Fibroblast of peridontal ligament (primary cell): ENCODE measurements at regions not wholly inside any gene's neighbourhood (a gene's known extent, or its start where the extent isn't known, plus 50 kb on each side); places are given as distances from the start of the nearest gene placed in this dataset.

Experiments
- DNase-seq: peaks from one replicate; pipeline ENCODE4 v3.0.0-alpha.2; 2010; ENCODE audit errors: extremely low read depth

GRCh38 chr2:226050822-226051221 lies 651.3 kb downstream of the NYAP2 start:
- no peak for DNase-seq

DNA sequence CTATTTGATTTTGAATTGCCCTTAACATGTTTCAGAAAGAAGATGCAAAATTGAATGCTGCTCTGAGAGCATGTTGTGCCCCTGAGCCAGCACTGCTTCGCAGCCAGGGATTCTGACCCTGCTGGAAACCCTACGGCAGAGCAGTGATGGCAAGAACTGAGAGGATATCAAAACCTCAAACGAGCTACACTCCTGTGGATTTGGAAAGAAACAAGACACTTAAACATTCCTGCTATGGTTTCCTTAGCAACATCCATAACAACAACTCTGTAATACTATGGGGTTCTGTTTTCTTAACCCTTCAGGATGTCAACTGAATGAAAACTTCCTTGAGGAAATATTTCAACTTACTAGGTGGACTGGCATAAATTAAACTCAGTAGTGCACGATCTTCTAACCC lies 649.1 kb downstream of the NYAP2 start:
- peak; percentile 91 for DNase-seq

GRCh38 chr2:226045080-226045479 lies 645.6 kb downstream of the NYAP2 start:
- DNase-seq, result no peak

DNA sequence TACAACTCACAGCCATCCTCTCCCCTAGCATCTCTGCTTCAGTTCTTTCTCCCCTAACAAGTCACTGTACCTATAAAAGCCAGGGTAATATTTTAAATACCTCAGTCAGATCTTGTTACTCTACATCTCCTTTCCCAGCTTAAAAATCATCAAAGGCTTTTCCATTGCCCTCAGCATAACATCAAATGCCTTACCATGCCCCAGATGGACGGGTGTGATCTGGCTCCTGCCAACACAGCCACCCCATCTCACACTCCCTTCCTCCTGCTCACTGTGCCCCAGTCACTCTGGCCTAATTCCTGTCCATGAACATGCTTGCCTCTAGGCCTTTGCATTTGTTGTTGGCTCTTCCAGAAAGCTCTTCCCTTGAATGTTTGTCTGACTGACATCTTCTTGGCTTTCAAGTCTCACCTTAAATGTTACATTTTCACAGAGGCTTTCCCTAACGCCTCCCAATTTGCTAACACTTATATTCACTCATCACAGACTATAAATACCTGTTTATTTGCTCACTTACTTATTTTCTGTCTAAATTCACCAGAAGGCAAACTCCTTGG lies 640.9 kb downstream of the NYAP2 start:
- no peak for DNase-seq

- DNase-seq, result no peak
Measured at GRCh38 chr2:226037526-226037925, 638.0 kb downstream of the NYAP2 start.

GRCh38 chr2:226031647-226032501 lies 632.4 kb downstream of the NYAP2 start:
- DNase-seq, result peak; percentile 42

DNA sequence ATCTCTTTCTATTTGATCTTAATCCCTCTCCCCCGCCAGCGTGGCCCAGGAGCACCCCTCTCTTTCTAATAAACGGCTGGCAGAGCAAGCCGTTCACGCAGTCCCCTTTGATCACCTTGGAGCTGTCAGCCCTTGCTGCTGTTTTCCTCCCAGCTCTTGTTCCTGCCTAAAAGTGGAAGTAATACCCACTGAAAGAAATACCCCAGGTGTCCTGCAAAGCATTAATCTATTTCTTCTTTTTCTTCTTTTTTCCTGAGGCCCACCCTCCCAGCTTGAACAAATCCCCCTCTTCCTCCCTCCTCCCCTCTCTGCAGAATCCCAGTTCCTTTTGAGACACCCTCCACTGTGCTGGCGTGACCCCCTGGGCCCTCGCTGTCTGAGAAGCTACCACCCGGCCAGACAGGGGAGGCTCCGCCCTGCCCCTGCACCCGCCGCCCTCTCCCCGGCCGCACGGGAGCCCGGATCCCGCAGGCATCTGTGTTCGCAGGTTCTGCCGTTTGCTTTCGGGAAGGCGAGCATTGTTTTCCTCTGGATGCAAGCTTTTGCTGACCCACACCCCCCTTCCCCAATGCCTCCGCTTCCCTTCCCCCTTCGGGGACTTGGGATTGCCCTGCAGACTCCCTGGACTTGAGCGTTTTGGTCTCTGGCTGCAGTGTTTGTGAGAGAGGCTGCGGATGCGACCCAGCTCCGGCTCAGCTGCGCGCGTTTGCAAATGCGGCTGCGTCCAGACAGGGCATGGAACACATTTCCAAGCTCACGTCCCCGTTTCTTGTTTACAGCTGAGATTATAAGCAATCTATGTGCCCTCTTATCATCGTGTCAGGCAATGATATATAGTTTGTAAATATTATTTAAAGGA lies 631.5 kb downstream of the NYAP2 start:
- DNase-seq, result peak; percentile 67

DNA sequence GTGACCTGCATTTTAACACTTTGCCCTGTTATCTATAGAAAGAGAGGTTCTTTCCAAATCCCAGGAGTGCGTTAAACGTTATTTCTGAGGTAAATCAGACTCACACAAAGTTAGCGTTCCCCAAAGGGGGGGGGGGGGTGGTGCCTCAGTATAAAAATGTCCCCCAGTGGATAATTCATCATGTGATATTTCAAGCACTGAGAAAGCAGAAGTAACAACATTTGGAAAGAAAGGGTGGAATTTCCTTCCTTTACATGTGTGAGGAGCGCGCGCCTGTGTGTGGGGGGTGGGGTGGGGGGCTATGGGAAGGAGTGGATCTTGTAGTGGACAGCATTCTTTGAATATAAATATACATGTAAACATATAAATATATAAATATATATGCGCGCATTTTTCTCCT lies 630.9 kb downstream of the NYAP2 start:
- no peak for DNase-seq

DNA sequence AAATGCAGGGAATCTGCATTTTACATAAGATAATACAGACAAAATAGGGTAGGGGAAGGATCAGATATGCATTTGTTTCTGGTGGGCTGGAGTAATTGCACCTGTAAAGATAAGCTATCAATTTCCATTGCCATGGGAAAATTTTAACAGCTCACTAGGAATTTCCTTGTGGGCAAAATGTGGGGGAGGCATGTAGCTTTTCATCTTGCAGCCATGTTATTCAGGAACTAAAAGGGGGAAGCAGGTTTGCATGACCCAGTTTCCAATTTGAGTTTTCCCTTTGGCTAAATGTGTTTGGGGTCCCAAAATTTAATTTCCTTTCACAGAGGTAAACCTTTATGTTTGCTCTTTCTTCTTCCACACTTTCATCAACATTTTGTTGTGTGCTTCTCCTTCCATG lies 624.4 kb downstream of the NYAP2 start:
- no peak for DNase-seq

DNA sequence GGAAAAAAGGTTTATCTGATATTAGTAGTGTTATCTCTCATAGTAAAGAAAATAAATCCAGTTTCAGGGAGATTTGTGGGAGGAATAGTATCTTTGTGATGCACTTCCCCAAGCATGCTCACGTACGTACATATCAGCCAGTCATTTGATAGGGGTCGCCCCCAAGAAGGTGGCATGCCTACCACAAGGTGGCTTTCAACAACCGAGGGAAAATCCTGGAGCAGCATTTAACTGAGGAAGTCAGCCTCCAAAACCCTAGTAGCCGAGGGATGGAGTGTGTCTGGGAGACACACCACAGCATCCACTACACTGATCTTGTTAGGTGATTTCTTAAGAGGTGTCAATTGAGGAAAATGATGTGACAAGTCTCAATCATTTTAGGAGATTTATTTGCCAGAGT lies 623.9 kb downstream of the NYAP2 start:
- DNase-seq, result no peak

DNA sequence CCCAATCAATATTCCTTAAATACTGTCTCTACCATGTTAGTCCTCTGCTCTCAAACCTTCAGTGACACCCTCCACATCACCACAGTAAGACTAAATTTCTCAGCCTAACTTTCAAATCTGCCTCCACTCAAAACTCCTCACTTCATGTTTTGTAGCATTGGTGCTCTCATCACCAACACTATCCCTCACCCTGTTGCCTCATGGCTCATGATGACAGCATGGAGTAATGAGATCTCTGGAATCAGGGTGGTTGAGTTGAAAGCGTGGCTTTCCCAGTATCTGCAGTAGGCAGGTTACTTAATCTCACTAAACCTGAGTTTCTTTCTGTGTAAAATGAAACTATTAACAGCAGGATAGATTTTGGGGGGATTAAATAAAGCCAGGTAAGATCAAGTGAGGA lies 621.4 kb downstream of the NYAP2 start:
- DNase-seq, result no peak

DNA sequence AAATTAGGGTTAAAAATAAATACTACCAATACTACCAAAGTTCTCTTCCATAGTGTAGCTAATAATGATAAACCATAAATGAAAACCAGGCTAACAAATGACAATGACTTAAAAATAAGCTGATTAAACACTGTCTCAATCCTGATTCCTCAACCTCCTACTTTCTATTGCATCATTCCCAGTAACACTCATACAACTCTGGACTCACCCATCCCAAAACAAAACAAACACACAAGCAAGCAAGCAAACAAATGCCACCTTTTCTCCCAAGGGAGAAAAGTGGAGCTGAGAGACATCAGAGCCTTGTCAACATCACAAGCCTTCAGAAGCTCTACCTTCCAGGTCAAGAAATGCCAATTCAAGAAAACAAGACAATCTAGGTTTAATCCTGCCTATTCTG lies 620.7 kb downstream of the NYAP2 start:
- no peak for DNase-seq

- DNase-seq, result no peak
Measured at GRCh38 chr2:226018641-226019040, 619.1 kb downstream of the NYAP2 start.

- DNase-seq, result no peak
Measured at GRCh38 chr2:226017537-226017936, 618.0 kb downstream of the NYAP2 start.

DNA sequence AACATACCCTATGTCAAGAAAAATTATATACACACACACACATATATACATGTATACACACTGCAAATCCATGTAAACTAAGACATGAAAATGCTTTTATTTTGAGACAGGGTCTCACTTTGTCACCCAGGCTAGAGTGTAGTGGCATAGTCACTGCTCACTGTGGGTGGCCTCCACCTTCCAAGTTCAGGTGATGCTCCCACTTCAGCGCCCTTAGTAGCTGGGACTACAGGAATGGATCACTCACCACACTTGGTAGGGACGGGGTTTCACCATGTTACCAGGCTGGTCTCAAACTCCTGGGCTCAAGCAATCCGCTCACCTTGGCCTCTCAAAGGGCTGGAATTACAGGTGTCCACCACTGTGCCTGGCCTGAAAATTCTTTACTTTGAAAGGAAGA lies 617.6 kb downstream of the NYAP2 start:
- no peak for DNase-seq

DNA sequence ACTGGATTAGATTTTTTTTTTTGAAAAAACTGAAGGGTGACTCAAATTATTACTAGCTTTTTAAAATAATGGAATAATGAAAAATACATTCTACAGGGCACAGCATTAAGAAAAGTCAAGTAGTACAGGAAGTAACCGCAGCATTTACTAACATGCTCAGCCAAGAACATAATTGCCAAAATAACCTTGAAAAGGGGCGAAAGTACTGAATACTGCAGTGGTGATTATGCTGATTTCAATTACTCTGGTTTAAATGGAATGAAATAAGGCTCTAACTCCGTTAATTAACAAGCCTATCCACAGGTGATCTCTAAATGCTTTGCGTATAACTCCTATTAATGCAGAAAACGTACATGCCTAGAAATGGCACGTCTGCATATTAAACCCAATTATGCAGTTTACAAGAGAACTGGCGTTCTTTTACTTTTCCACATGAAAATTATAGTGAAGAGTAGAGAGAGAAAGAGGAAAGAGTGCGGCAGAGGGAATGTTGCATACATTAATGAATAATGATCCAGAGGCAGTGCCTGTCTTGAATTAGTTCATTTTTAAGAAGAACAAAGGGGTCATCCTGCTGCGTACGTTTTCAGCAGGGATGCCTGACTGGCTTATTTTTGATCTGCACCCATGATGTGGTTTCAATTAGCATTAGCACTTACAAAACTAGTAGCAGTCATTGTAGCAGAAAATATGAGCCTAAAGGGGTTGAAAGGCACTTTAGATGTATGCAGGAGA lies 612.4 kb downstream of the NYAP2 start:
- DNase-seq, result no peak

- peak; percentile 81 for DNase-seq
Measured at GRCh38 chr2:226002438-226002837, 602.9 kb downstream of the NYAP2 start.

- DNase-seq, result peak; percentile 44
Measured at GRCh38 chr2:226001716-226002115, 602.2 kb downstream of the NYAP2 start.

GRCh38 chr2:225999692-226000091 lies 600.2 kb downstream of the NYAP2 start:
- peak; percentile 65 for DNase-seq

- peak; percentile 26 for DNase-seq
Measured at GRCh38 chr2:225998653-225999052, 599.1 kb downstream of the NYAP2 start.

- DNase-seq, result no peak
Measured at GRCh38 chr2:225998116-225998515, 598.6 kb downstream of the NYAP2 start.

DNA sequence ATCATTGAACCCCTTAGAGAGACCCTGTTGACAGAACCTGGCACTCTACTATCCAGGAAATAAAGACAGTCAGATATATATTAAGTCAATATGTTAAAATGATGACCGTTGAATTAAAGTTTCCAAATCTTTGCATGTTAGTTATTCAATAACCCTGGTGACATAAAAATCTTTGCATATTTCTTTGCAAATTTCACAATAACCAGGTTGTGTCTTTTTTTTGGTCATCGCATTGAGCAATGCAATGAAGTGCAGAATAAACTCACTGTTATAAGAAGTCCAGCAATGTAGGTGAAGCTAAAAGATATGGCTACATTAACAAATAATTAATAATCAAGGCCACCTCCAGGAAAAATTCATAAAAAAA lies 596.9 kb downstream of the NYAP2 start:
- DNase-seq, result peak; percentile 21
